HEK293 (cell line): ENCODE measurements at regions not wholly inside any gene's neighbourhood (a gene's known extent, or its start where the extent isn't known, plus 50 kb on each side); places are given as distances from the start of the nearest gene placed in this dataset.

Experiments
- CTCF ChIA-PET: fragments of 350-600 bp; formaldehyde crosslinking; extraction: SDS; loops from one replicate; lab custom pipeline; 2021; ENCODE audit warnings: antibody characterized with exemption; lab: Yijun Ruan, JAX
- POLR2A ChIA-PET: fragments of 300-600 bp; formaldehyde crosslinking; extraction: SDS; loops from one replicate; lab custom pipeline; 2020; ENCODE audit warnings: antibody characterized with exemption, inconsistent platforms; lab: Yijun Ruan, JAX
- H3K27ac ChIP-seq: fragments of 200-500 bp; sonication (Bioruptor generic); 2 replicates; pipeline ENCODE4 v1.5.1; 2014; ENCODE audit warnings: low read depth, low read length, control low read depth, inconsistent platforms; ENCODE audit errors: extremely low read depth
- H3K36me3 ChIP-seq, 2 experiments: fragments of 200-500 bp in 1 of 2; sonication (Bioruptor generic) in 1 of 2; 1 replicate in 1 of 2; 2 replicates in 1 of 2; pipeline ENCODE4 v1.5.1; 2014 to 2017; ENCODE audit warnings: inconsistent platforms in 2 of 2, low read length in 2 of 2; ENCODE audit not compliant: control insufficient read depth in 2 of 2, insufficient read depth in 1 of 2
- H3K4me1 ChIP-seq: fragments of 200-500 bp; sonication (Bioruptor generic); 2 replicates; pipeline ENCODE4 v1.5.1; 2014; ENCODE audit warnings: mild to moderate bottlenecking, low read length, inconsistent platforms; ENCODE audit not compliant: control insufficient read depth, insufficient read depth
- H3K4me3 ChIP-seq: 2 replicates; pipeline ENCODE4 v1.5.1; 2011; ENCODE audit warnings: low read depth, mild to moderate bottlenecking, control low read depth, low read length, moderate library complexity
- H3K9me3 ChIP-seq: fragments of 200-500 bp; sonication (Bioruptor generic); 2 replicates; pipeline ENCODE4 v1.5.1; 2014; ENCODE audit warnings: low read depth, low read length, inconsistent platforms; ENCODE audit not compliant: control insufficient read depth, insufficient read depth
- BCL6B ChIP-seq: fragments of 450-650 bp; formaldehyde crosslinking; IDR thresholded peaks from 2 replicates; pipeline ENCODE4 v1.5.1; 2017; ENCODE audit warnings: missing biosample characterization, missing genetic modification characterization
- FEZF1 ChIP-seq: fragments of 450-650 bp; formaldehyde crosslinking; IDR thresholded peaks from 2 replicates; pipeline ENCODE4 v1.5.1; 2016; ENCODE audit warnings: missing biosample characterization, missing genetic modification characterization
- KLF7 ChIP-seq: fragments of 450-650 bp; formaldehyde crosslinking; IDR thresholded peaks from 2 replicates; pipeline ENCODE4 v1.5.1; 2016; ENCODE audit warnings: missing biosample characterization, missing genetic modification characterization, borderline replicate concordance
- SP2 ChIP-seq: fragments of 450-650 bp; formaldehyde crosslinking; IDR thresholded peaks from 2 replicates; pipeline ENCODE4 v1.5.1; 2016; ENCODE audit warnings: missing biosample characterization, missing genetic modification characterization
- TRIM28 ChIP-seq: IDR thresholded peaks from 2 replicates; pipeline ENCODE4 v1.6.1; 2011; ENCODE audit warnings: low read length, control low read depth, borderline replicate concordance
- ZBTB11 ChIP-seq: fragments of 450-650 bp; formaldehyde crosslinking; conservative IDR thresholded peaks from 2 replicates; pipeline ENCODE4 v1.5.1; 2016; ENCODE audit warnings: low read depth, missing biosample characterization, missing genetic modification characterization
- ZBTB48 ChIP-seq: fragments of 450-650 bp; formaldehyde crosslinking; IDR thresholded peaks from 2 replicates; pipeline ENCODE4 v1.5.1; 2016; ENCODE audit warnings: missing biosample characterization, missing genetic modification characterization
- ZFP37 ChIP-seq: fragments of 450-650 bp; formaldehyde crosslinking; IDR thresholded peaks from 2 replicates; pipeline ENCODE4 v1.5.1; 2016; ENCODE audit warnings: missing biosample characterization, missing genetic modification characterization
- ZNF157 ChIP-seq: fragments of 450-650 bp; formaldehyde crosslinking; IDR thresholded peaks from 2 replicates; pipeline ENCODE4 v1.5.1; 2016; ENCODE audit warnings: missing biosample characterization, missing genetic modification characterization
- ZNF2 ChIP-seq: fragments of 450-650 bp; formaldehyde crosslinking; IDR thresholded peaks from 2 replicates; pipeline ENCODE4 v1.5.1; 2016; ENCODE audit warnings: missing biosample characterization, missing genetic modification characterization
- ZNF26 ChIP-seq: fragments of 450-650 bp; formaldehyde crosslinking; IDR thresholded peaks from 2 replicates; pipeline ENCODE4 v1.5.1; 2016; ENCODE audit warnings: missing biosample characterization, missing genetic modification characterization
- ZNF324 ChIP-seq: fragments of 450-650 bp; formaldehyde crosslinking; IDR thresholded peaks from 2 replicates; pipeline ENCODE4 v1.5.1; 2016; ENCODE audit warnings: missing biosample characterization, missing genetic modification characterization
- ZNF341 ChIP-seq: fragments of 450-650 bp; formaldehyde crosslinking; IDR thresholded peaks from 2 replicates; pipeline ENCODE4; 2016; ENCODE audit warnings: low read depth, missing biosample characterization, missing genetic modification characterization
- ZNF354C ChIP-seq: fragments of 450-650 bp; formaldehyde crosslinking; IDR thresholded peaks from 2 replicates; pipeline ENCODE4 v1.5.1; 2016; ENCODE audit warnings: missing biosample characterization, missing genetic modification characterization, low read depth, borderline replicate concordance
- ZNF362 ChIP-seq: fragments of 450-650 bp; formaldehyde crosslinking; IDR thresholded peaks from 2 replicates; pipeline ENCODE4 v1.5.1; 2016; ENCODE audit warnings: missing biosample characterization, missing genetic modification characterization
- ZNF433 ChIP-seq: fragments of 450-650 bp; formaldehyde crosslinking; IDR thresholded peaks from 2 replicates; pipeline ENCODE4 v1.5.1; 2016; ENCODE audit warnings: missing biosample characterization, missing genetic modification characterization, low read depth
- ZNF548 ChIP-seq: fragments of 450-650 bp; formaldehyde crosslinking; IDR thresholded peaks from 2 replicates; pipeline ENCODE4 v1.5.1; 2016; ENCODE audit warnings: missing biosample characterization, missing genetic modification characterization
- ZNF623 ChIP-seq: fragments of 450-650 bp; formaldehyde crosslinking; IDR thresholded peaks from 2 replicates; pipeline ENCODE4 v1.5.1; 2016; ENCODE audit warnings: missing biosample characterization, missing genetic modification characterization
- ZNF629 ChIP-seq: fragments of 450-650 bp; formaldehyde crosslinking; IDR thresholded peaks from 2 replicates; pipeline ENCODE4 v1.5.1; 2017; ENCODE audit warnings: missing biosample characterization, missing genetic modification characterization
- ZNF645 ChIP-seq: fragments of 450-650 bp; formaldehyde crosslinking; IDR thresholded peaks from 2 replicates; pipeline ENCODE4; 2016; ENCODE audit warnings: missing biosample characterization, missing genetic modification characterization
- ZNF670 ChIP-seq: fragments of 450-650 bp; formaldehyde crosslinking; IDR thresholded peaks from 2 replicates; pipeline ENCODE4 v1.5.1; 2016; ENCODE audit warnings: missing biosample characterization, missing genetic modification characterization, low read depth
- ZNF777 ChIP-seq: fragments of 450-650 bp; formaldehyde crosslinking; IDR thresholded peaks from 2 replicates; pipeline ENCODE4 v1.5.1; 2017; ENCODE audit warnings: missing biosample characterization, missing genetic modification characterization, borderline replicate concordance

GRCh38 chr7:47682874-47683273 lies 101.0 kb upstream of the TNS3 start:
- Histone ChIP-seq H3K4me1 (no peaks in the 10 kb centered on the region), H3K4me3 (no peak overlapping the region), H3K9me3 (no peaks in the 10 kb centered on the region), H3K36me3 (no peaks in the 10 kb centered on the region), H3K27ac (no peak overlapping the region)
- no peak for TF ChIP-seq ZBTB48 (tag by site-specific recombination)
- no peak for TF ChIP-seq ZBTB11
- TF ChIP-seq ZFP37: no peak
- no peak for TF ChIP-seq ZNF548 (tag by site-specific recombination)
- TF ChIP-seq ZNF2 (tag by site-specific recombination): no peak
- TF ChIP-seq ZNF777 (tag by site-specific recombination): no peak
- no peak for TF ChIP-seq ZNF354C
- ChIA-PET POLR2A (no interaction called here), CTCF (no interaction called here)

- Histone ChIP-seq H3K36me3 (no peaks in the 10 kb centered on the region), H3K27ac (no peak overlapping the region), H3K9me3 (no peaks in the 10 kb centered on the region), H3K4me1 (no peaks in the 10 kb centered on the region), H3K4me3 (no peak overlapping the region)
- TF ChIP-seq ZNF433 (tag by site-specific recombination): no peak
- ChIA-PET POLR2A (no interaction called here), CTCF (no interaction called here)
These were observed 99.4 kb upstream of the TNS3 start for GRCh38 chr7:47681249-47681810.

- H3K9me3 ChIP-seq: no peaks in the 10 kb centered on the region
- ChIA-PET CTCF (interaction anchor here (0.6 kb wide), 1 partner anchor 243 kb away, joined by 3 read pairs; no protein-coding TSS in a partner anchor), POLR2A (no interaction called here)
- H3K4me3 ChIP-seq: no peak overlapping the region
- no peaks in the 10 kb centered on the region for H3K4me1 ChIP-seq
- no peak for TF ChIP-seq FEZF1 (tag by site-specific recombination)
- TF ChIP-seq ZNF157 (tag by site-specific recombination): no peak
- TF ChIP-seq TRIM28: no peak
- TF ChIP-seq BCL6B (tag by site-specific recombination): no peak
- TF ChIP-seq ZNF623: no peak
- no peak for TF ChIP-seq ZNF670
- TF ChIP-seq KLF7: no peak
- TF ChIP-seq ZNF341 (tag by site-specific recombination): no peak
- TF ChIP-seq ZNF645 (tag by site-specific recombination): no peak
- TF ChIP-seq ZNF324 (tag by site-specific recombination): no peak
- TF ChIP-seq ZNF362 (tag by site-specific recombination): no peak
- TF ChIP-seq ZNF629 (tag by site-specific recombination): no peak
- no peak for TF ChIP-seq SP2
- no peak for TF ChIP-seq ZNF26 (tag by site-specific recombination)
- TF ChIP-seq, all 188 proteins: peak for 0
- Histone ChIP-seq H3K36me3 (no peaks in the 10 kb centered on the region), H3K27ac (no peak overlapping the region)
These were observed 96.9 kb upstream of the TNS3 start for GRCh38 chr7:47678641-47679380.
